Mucosa of gallbladder (tissue), 1 donor: ENCODE measurements at regions not wholly inside any gene's neighbourhood (a gene's known extent, or its start where the extent isn't known, plus 50 kb on each side); places are given as distances from the start of the nearest gene placed in this dataset.

ENCODE experiments used
- DNase-seq: peaks from one replicate; pipeline ENCODE4 v3.0.0-alpha.2; 2020; ENCODE audit warnings: low spot score
- donor health status: DM: no; HTN: no; CAD: no.

GRCh38 chr13:109977212-109977968, 191.0 kb upstream of the IRS2 start:
- DNase-seq = no peak

GRCh38 chr13:109976206-109976997, 190.0 kb upstream of the IRS2 start:
- DNase-seq = no peak

GRCh38 chr13:109974354-109974753, 188.0 kb upstream of the IRS2 start:
- DNase-seq = no peak

- no peak for DNase-seq
Observed at GRCh38 chr13:109973279-109973678, 186.9 kb upstream of the IRS2 start.

- DNase-seq = no peak
Observed at GRCh38 chr13:109971456-109972090, 185.2 kb upstream of the IRS2 start.

- no peak for DNase-seq
Observed at GRCh38 chr13:109971006-109971405, 184.6 kb upstream of the IRS2 start.

- DNase-seq = no peak
Observed at GRCh38 chr13:109968876-109969577, 182.6 kb upstream of the IRS2 start.

- no peak for DNase-seq
Observed at GRCh38 chr13:109963960-109964563, 177.7 kb upstream of the IRS2 start.

GRCh38 chr13:109963384-109963783, 177.0 kb upstream of the IRS2 start:
- no peak for DNase-seq

GRCh38 chr13:109959903-109960302, 173.5 kb upstream of the IRS2 start:
- no peak for DNase-seq

GRCh38 chr13:109957875-109958274, 171.5 kb upstream of the IRS2 start:
- no peak for DNase-seq

GRCh38 chr13:109955598-109955997, 169.2 kb upstream of the IRS2 start:
- DNase-seq = no peak

- no peak for DNase-seq
Observed at GRCh38 chr13:109954441-109954840, 168.1 kb upstream of the IRS2 start.

GRCh38 chr13:109951491-109951890, 165.1 kb upstream of the IRS2 start:
- DNase-seq = no peak

- no peak for DNase-seq
Observed at GRCh38 chr13:109949397-109949796, 163.0 kb upstream of the IRS2 start.

- no peak for DNase-seq
Observed at GRCh38 chr13:109947006-109947405, 160.6 kb upstream of the IRS2 start.

- DNase-seq = no peak
Observed at GRCh38 chr13:109945206-109945960, 159.0 kb upstream of the IRS2 start.

- DNase-seq = peak; percentile 17
Observed at GRCh38 chr13:109941951-109942350, 155.6 kb upstream of the IRS2 start.

- DNase-seq = no peak
Observed at GRCh38 chr13:109941221-109941620, 154.8 kb upstream of the IRS2 start.

GRCh38 chr13:109940637-109941036, 154.3 kb upstream of the IRS2 start:
- DNase-seq = no peak

GRCh38 chr13:109939838-109940237, 153.5 kb upstream of the IRS2 start:
- no peak for DNase-seq
